ENCODE measurements at regions not wholly inside any gene's neighbourhood (a gene's known extent, or its start where the extent isn't known, plus 50 kb on each side); places are given as distances from the start of the nearest gene placed in this dataset.
"Not testable (repeated sequence)": the region's sequence is repeated elsewhere in the genome, so short reads cannot be mapped to it uniquely, and the experiment has no call there.

- H3K4me3 ChIP-seq; DNase-seq; ATAC-seq (ENCODE audit: insufficient read depth, low FRiP score); H3K9ac ChIP-seq (ENCODE audit: insufficient read depth in 1 of 2, low read length in 2 of 2); H3K36me3 ChIP-seq (ENCODE audit: control insufficient read depth in 4 of 4, insufficient read depth in 4 of 4, low read length in 4 of 4); H3K9me3 ChIP-seq (ENCODE audit: control insufficient read depth in 4 of 4, insufficient read depth in 3 of 4, low read length in 3 of 4); H3K27me3 ChIP-seq (ENCODE audit: control insufficient read depth in 3 of 3, insufficient read depth in 3 of 3, low read length in 2 of 3); H3K27ac ChIP-seq (ENCODE audit: low read depth in 1 of 2, low read length in 1 of 2); H3K4me1 ChIP-seq (ENCODE audit: control insufficient read depth in 5 of 5, insufficient read depth in 5 of 5, low read length in 5 of 5): not testable (repeated sequence)
- 88 to 92% methylated on average over 28 of the region's 30 CpGs for WGBS, 2 donors
Measured at GRCh38 chr1:148404786-148405568, 78.1 kb downstream of the PPIAL4G start.

- DNase-seq; H3K9ac ChIP-seq (ENCODE audit: insufficient read depth in 1 of 2, low read length in 2 of 2); ATAC-seq (ENCODE audit: insufficient read depth, low FRiP score); H3K4me1 ChIP-seq (ENCODE audit: control insufficient read depth in 5 of 5, insufficient read depth in 5 of 5, low read length in 5 of 5); H3K36me3 ChIP-seq (ENCODE audit: control insufficient read depth in 4 of 4, insufficient read depth in 4 of 4, low read length in 4 of 4); H3K4me3 ChIP-seq; H3K27ac ChIP-seq (ENCODE audit: low read depth in 1 of 2, low read length in 1 of 2); H3K9me3 ChIP-seq (ENCODE audit: control insufficient read depth in 4 of 4, insufficient read depth in 3 of 4, low read length in 3 of 4); H3K27me3 ChIP-seq (ENCODE audit: control insufficient read depth in 3 of 3, insufficient read depth in 3 of 3, low read length in 2 of 3): not testable (repeated sequence)
- WGBS, 2 donors, result 91 to 100% methylated on average over 2 of the region's 2 CpGs
Measured at GRCh38 chr1:148403925-148404324, 79.2 kb downstream of the PPIAL4G start.

- H3K36me3 ChIP-seq (ENCODE audit: control insufficient read depth in 4 of 4, insufficient read depth in 4 of 4, low read length in 4 of 4); H3K27me3 ChIP-seq (ENCODE audit: control insufficient read depth in 3 of 3, insufficient read depth in 3 of 3, low read length in 2 of 3); H3K4me3 ChIP-seq; H3K4me1 ChIP-seq (ENCODE audit: control insufficient read depth in 5 of 5, insufficient read depth in 5 of 5, low read length in 5 of 5); H3K9me3 ChIP-seq (ENCODE audit: control insufficient read depth in 4 of 4, insufficient read depth in 3 of 4, low read length in 3 of 4); ATAC-seq (ENCODE audit: insufficient read depth, low FRiP score); H3K27ac ChIP-seq (ENCODE audit: low read depth in 1 of 2, low read length in 1 of 2): not testable (repeated sequence)
- peak overlapping the region in 1 of 2 donors; percentile 93 for H3K9ac ChIP-seq (ENCODE audit: insufficient read depth in 1 of 2, low read length in 2 of 2)
- peak in 2 of 3 donors; percentile 26 to 30 for DNase-seq
- 52 to 60% methylated on average over 4 of the region's 7 CpGs for WGBS, 2 donors
Measured at GRCh38 chr1:148403085-148403456, 80.0 kb downstream of the PPIAL4G start.

- peak overlapping the region; percentile 59 to 93 for H3K9ac ChIP-seq (ENCODE audit: insufficient read depth in 1 of 2, low read length in 2 of 2)
- ATAC-seq (ENCODE audit: insufficient read depth, low FRiP score), result peak; percentile 87
- DNase-seq, result peak; percentile 85
- H3K36me3 ChIP-seq (ENCODE audit: control insufficient read depth in 4 of 4, insufficient read depth in 4 of 4, low read length in 4 of 4); H3K9me3 ChIP-seq (ENCODE audit: control insufficient read depth in 4 of 4, insufficient read depth in 3 of 4, low read length in 3 of 4); H3K4me1 ChIP-seq (ENCODE audit: control insufficient read depth in 5 of 5, insufficient read depth in 5 of 5, low read length in 5 of 5); H3K27me3 ChIP-seq (ENCODE audit: control insufficient read depth in 3 of 3, insufficient read depth in 3 of 3, low read length in 2 of 3): not testable (repeated sequence)
- peak overlapping the region; percentile 55 for H3K4me3 ChIP-seq
- H3K27ac ChIP-seq (ENCODE audit: low read depth in 1 of 2, low read length in 1 of 2), result peak overlapping the region; percentile 42 to 92
- WGBS, 2 donors, result 1 to 2% methylated on average over 43 to 45 of the region's 45 CpGs
Measured at GRCh38 chr1:148402152-148403084, 80.7 kb downstream of the PPIAL4G start.

GRCh38 chr1:148397516-148397915 is 85.6 kb downstream of the PPIAL4G start:
- not testable (repeated sequence) for DNase-seq; H3K27me3 ChIP-seq (ENCODE audit: control insufficient read depth in 3 of 3, insufficient read depth in 3 of 3, low read length in 2 of 3); H3K36me3 ChIP-seq (ENCODE audit: control insufficient read depth in 4 of 4, insufficient read depth in 4 of 4, low read length in 4 of 4); H3K9ac ChIP-seq (ENCODE audit: insufficient read depth in 1 of 2, low read length in 2 of 2); H3K4me1 ChIP-seq (ENCODE audit: control insufficient read depth in 5 of 5, insufficient read depth in 5 of 5, low read length in 5 of 5); ATAC-seq (ENCODE audit: insufficient read depth, low FRiP score); H3K4me3 ChIP-seq; H3K9me3 ChIP-seq (ENCODE audit: control insufficient read depth in 4 of 4, insufficient read depth in 3 of 4, low read length in 3 of 4); H3K27ac ChIP-seq (ENCODE audit: low read depth in 1 of 2, low read length in 1 of 2)
- WGBS, 2 donors, result 8 to 28% methylated on average over 1 of the region's 1 CpG

- WGBS, 2 donors, result 88 to 94% methylated on average over 2 of the region's 2 CpGs
- not testable (repeated sequence) for H3K36me3 ChIP-seq (ENCODE audit: control insufficient read depth in 4 of 4, insufficient read depth in 4 of 4, low read length in 4 of 4); H3K4me3 ChIP-seq; H3K27me3 ChIP-seq (ENCODE audit: control insufficient read depth in 3 of 3, insufficient read depth in 3 of 3, low read length in 2 of 3); H3K4me1 ChIP-seq (ENCODE audit: control insufficient read depth in 5 of 5, insufficient read depth in 5 of 5, low read length in 5 of 5); ATAC-seq (ENCODE audit: insufficient read depth, low FRiP score); H3K27ac ChIP-seq (ENCODE audit: low read depth in 1 of 2, low read length in 1 of 2); H3K9me3 ChIP-seq (ENCODE audit: control insufficient read depth in 4 of 4, insufficient read depth in 3 of 4, low read length in 3 of 4); H3K9ac ChIP-seq (ENCODE audit: insufficient read depth in 1 of 2, low read length in 2 of 2); DNase-seq
Measured at GRCh38 chr1:148392505-148392904, 90.6 kb downstream of the PPIAL4G start.

- H3K27ac ChIP-seq (ENCODE audit: low read depth in 1 of 2, low read length in 1 of 2); H3K4me3 ChIP-seq; H3K4me1 ChIP-seq (ENCODE audit: control insufficient read depth in 5 of 5, insufficient read depth in 5 of 5, low read length in 5 of 5); H3K27me3 ChIP-seq (ENCODE audit: control insufficient read depth in 3 of 3, insufficient read depth in 3 of 3, low read length in 2 of 3); H3K36me3 ChIP-seq (ENCODE audit: control insufficient read depth in 4 of 4, insufficient read depth in 4 of 4, low read length in 4 of 4); H3K9me3 ChIP-seq (ENCODE audit: control insufficient read depth in 4 of 4, insufficient read depth in 3 of 4, low read length in 3 of 4); H3K9ac ChIP-seq (ENCODE audit: insufficient read depth in 1 of 2, low read length in 2 of 2); DNase-seq; ATAC-seq (ENCODE audit: insufficient read depth, low FRiP score): not testable (repeated sequence)
- 88 to 90% methylated on average over 4 of the region's 4 CpGs for whole genome bisulfite sequencing, 2 donors
Measured at GRCh38 chr1:148391323-148391722, 91.8 kb downstream of the PPIAL4G start.

Data from lung (tissue), 9 donors.